CD4-positive, alpha-beta T cell (primary cell): ENCODE measurements at regions not wholly inside any gene's neighbourhood (a gene's known extent, or its start where the extent isn't known, plus 50 kb on each side); places are given as distances from the start of the nearest gene placed in this dataset.

Source experiments
- ATAC-seq: fragments of 200-7000 bp; cut with Tn5 transposase; one replicate; pipeline ENCODE4 v1.10.0; 2022; ENCODE audit warnings: mild to moderate bottlenecking; ENCODE audit not compliant: poor library complexity
- CTCF ChIA-PET: fragments of 350-600 bp; sonication (Branson Sonifier 250); formaldehyde crosslinking; loops from one replicate; lab custom pipeline; 2021; ENCODE audit warnings: antibody characterized with exemption, inconsistent platforms; lab: Charles Lee
- POLR2A ChIA-PET: fragments of 350-600 bp; sonication (Branson Sonifier 250); formaldehyde crosslinking; loops from one replicate; lab custom pipeline; 2021; ENCODE audit warnings: antibody characterized with exemption, inconsistent platforms; lab: Charles Lee
- DNase-seq, 14 experiments: peaks; one replicate each; pipeline ENCODE4 v3.0.0-alpha.2; 2013 to 2020; ENCODE audit warnings: mixed read lengths in 2 of 14
- H3K27ac ChIP-seq, 2 donors: one replicate each; pipeline versions ENCODE4 v1.5.1 to v1.7.0; 2013; ENCODE audit warnings: low read length in 2 of 2, low read depth in 1 of 2, mild to moderate bottlenecking in 1 of 2
- H3K27me3 ChIP-seq, 2 experiments: 1 replicate in 1 of 2; 2 replicates in 1 of 2; pipeline versions ENCODE4 v1.6.1 to v1.7.0; 2013; ENCODE audit warnings: low read length in 2 of 2, control low read depth in 1 of 2, mild to moderate bottlenecking in 1 of 2, moderate library complexity in 1 of 2; ENCODE audit not compliant: insufficient read depth in 2 of 2, control insufficient read depth in 1 of 2
- H3K36me3 ChIP-seq: one replicate; pipeline ENCODE4 v1.6.1; 2013; ENCODE audit warnings: low read length, control low read depth; ENCODE audit not compliant: insufficient read depth
- H3K4me1 ChIP-seq: one replicate; pipeline ENCODE4 v1.6.1; 2013; ENCODE audit warnings: low read length, control low read depth; ENCODE audit not compliant: insufficient read depth
- H3K4me3 ChIP-seq: one replicate; pipeline ENCODE4 v1.5.1; 2013; ENCODE audit warnings: mild to moderate bottlenecking, low read length, moderate library complexity
- H3K9me3 ChIP-seq, 2 experiments: 1 replicate in 1 of 2; 2 replicates in 1 of 2; pipeline versions ENCODE4 v1.6.1 to v1.7.0; 2013; ENCODE audit warnings: low read length in 2 of 2, mild to moderate bottlenecking in 2 of 2, control low read depth in 1 of 2, moderate library complexity in 1 of 2; ENCODE audit not compliant: control insufficient read depth in 1 of 2, insufficient read depth in 1 of 2
- H3K27ac Mint-ChIP-seq: one replicate; pipeline ENCODE4 v1.8.0; 2020; ENCODE audit warnings: mixed read lengths
- H3K27me3 Mint-ChIP-seq: one replicate; pipeline ENCODE4 v1.8.0; 2021; ENCODE audit warnings: mixed read lengths
- H3K36me3 Mint-ChIP-seq: one replicate; pipeline ENCODE4 v1.8.0; 2021; ENCODE audit warnings: low read depth, mixed read lengths
- H3K4me1 Mint-ChIP-seq: one replicate; pipeline ENCODE4 v1.8.0; 2021; ENCODE audit warnings: low read depth, mixed read lengths
- H3K4me3 Mint-ChIP-seq: one replicate; pipeline ENCODE4 v1.8.0; 2020; ENCODE audit warnings: mild to moderate bottlenecking, mixed read lengths
- H3K9me3 Mint-ChIP-seq: one replicate; pipeline ENCODE4 v1.8.0; 2020; ENCODE audit warnings: mixed read lengths
- intact Hi-C, 2 experiments: fragments of 100-400 bp; cut with DNase I in 1 of 2; cut with micrococcal nuclease in 1 of 2; formaldehyde crosslinking; loops; one replicate each; pipeline versions ENCODE4 v1.15.1 to v1.9.0; 2023 to 2025; cut with DNase I, micrococcal nuclease
- TF ChIP-seq, protein P1 (sequence below): fragments of 200-600 bp; IDR thresholded peaks from one replicate; pipeline ENCODE4 v1.8.0; 2022; ENCODE audit warnings: antibody characterized with exemption, mild to moderate bottlenecking

DNA sequence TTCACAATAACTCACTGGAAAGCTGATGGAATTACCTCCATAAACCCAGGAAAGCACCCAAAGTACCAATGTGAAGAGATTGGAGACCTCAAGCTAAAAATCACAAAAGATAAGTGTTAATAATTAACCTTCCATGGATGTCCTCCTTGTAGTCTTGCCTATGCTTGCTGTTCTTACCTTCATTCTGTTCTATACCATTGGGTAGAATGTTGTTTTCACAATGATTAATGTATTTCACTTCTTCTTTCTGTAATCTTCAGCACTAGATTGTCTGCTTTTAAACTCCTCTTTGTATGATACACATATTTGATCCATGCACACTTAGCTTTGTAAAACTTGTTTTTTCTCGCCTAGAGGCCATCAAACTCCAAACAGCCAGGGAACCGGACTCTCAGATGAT lies 570.3 kb downstream of the RAPGEF2 start:
- TF ChIP-seq, protein P1, sequence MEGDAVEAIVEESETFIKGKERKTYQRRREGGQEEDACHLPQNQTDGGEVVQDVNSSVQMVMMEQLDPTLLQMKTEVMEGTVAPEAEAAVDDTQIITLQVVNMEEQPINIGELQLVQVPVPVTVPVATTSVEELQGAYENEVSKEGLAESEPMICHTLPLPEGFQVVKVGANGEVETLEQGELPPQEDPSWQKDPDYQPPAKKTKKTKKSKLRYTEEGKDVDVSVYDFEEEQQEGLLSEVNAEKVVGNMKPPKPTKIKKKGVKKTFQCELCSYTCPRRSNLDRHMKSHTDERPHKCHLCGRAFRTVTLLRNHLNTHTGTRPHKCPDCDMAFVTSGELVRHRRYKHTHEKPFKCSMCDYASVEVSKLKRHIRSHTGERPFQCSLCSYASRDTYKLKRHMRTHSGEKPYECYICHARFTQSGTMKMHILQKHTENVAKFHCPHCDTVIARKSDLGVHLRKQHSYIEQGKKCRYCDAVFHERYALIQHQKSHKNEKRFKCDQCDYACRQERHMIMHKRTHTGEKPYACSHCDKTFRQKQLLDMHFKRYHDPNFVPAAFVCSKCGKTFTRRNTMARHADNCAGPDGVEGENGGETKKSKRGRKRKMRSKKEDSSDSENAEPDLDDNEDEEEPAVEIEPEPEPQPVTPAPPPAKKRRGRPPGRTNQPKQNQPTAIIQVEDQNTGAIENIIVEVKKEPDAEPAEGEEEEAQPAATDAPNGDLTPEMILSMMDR, result no peak
- no peak overlapping the region for H3K4me3 Mint-ChIP-seq
- POLR2A ChIA-PET, result no interaction called here
- no peak for ATAC-seq
- peaks cover 7% of the 10 kb centered on the region for H3K9me3 Mint-ChIP-seq
- no peak overlapping the region for H3K27ac Mint-ChIP-seq
- H3K4me3 ChIP-seq, result no peak overlapping the region
- H3K36me3 ChIP-seq, result no peaks in the 10 kb centered on the region
- H3K9me3 ChIP-seq, result peaks cover 0 to 8% of the 10 kb centered on the region in 2 experiments
- CTCF ChIA-PET, result no interaction called here
- H3K4me1 Mint-ChIP-seq, result no peaks in the 10 kb centered on the region
- DNase-seq, result no peak
- no peaks in the 10 kb centered on the region for H3K27me3 ChIP-seq
- intact Hi-C loops, result no loop called here
- no peaks in the 10 kb centered on the region for H3K36me3 Mint-ChIP-seq
- no peaks in the 10 kb centered on the region for H3K27me3 Mint-ChIP-seq
- H3K27ac ChIP-seq, result no peak overlapping the region
- H3K4me1 ChIP-seq, result no peaks in the 10 kb centered on the region

DNA sequence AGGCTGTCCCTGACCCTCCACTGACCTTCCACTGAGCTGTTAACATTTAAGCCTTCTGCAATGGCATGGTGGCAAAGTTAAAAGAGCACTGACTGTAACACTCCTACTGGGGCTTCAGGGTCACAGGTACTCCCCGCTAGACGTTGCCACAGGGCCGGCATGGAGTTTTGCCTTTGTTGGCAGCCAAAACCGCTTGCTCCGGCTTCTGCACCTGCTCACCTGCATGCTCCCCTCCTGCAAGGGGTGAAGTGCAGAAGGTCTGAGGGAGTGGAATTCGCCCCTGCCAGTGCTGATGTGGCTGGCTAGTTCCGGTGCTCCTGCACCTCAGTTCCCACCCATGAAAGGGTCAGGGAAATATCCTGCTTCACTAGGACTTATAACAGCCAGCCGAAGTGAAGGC lies 571.4 kb downstream of the RAPGEF2 start:
- no peak for DNase-seq
- H3K4me3 Mint-ChIP-seq, result no peak overlapping the region
- TF ChIP-seq, protein P1, result no peak
- H3K27ac Mint-ChIP-seq, result no peak overlapping the region
- CTCF ChIA-PET, result no interaction called here
- POLR2A ChIA-PET, result no interaction called here
- no peaks in the 10 kb centered on the region for H3K27me3 Mint-ChIP-seq
- no peaks in the 10 kb centered on the region for H3K4me1 Mint-ChIP-seq
- no peak for ATAC-seq
- H3K4me1 ChIP-seq, result no peaks in the 10 kb centered on the region
- no peak overlapping the region for H3K27ac ChIP-seq
- intact Hi-C loops, result no loop called here
- H3K4me3 ChIP-seq, result no peak overlapping the region
- H3K9me3 Mint-ChIP-seq, result peaks cover 7% of the 10 kb centered on the region
- peaks cover 0 to 8% of the 10 kb centered on the region in 2 experiments for H3K9me3 ChIP-seq
- no peaks in the 10 kb centered on the region for H3K36me3 Mint-ChIP-seq
- no peaks in the 10 kb centered on the region for H3K36me3 ChIP-seq
- H3K27me3 ChIP-seq, result no peaks in the 10 kb centered on the region

DNA sequence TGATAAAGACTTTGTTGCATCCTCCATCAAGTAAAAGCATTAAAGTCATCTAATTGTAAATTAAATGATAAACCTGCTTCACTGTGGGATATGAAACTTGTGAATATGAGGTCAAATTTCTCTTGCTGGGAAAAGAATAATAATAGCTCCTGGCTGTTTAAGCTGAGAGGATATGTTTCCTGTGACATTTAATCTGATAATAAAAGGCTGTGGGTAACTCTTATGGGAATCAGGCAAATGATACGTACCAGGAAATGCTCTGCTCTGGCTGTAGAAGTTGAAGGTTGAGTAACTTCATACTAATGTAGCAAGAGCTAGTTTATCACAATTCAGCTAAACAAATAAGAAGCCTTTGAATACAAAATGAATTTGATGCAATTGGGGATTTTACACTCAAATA lies 574.6 kb downstream of the RAPGEF2 start:
- CTCF ChIA-PET, result no interaction called here
- DNase-seq (no peak), ATAC-seq (no peak)
- POLR2A ChIA-PET, result no interaction called here
- no peaks in the 10 kb centered on the region for H3K27me3 ChIP-seq
- peaks cover 0 to 8% of the 10 kb centered on the region in 2 experiments for H3K9me3 ChIP-seq
- Mint-ChIP-seq H3K36me3 (no peaks in the 10 kb centered on the region), H3K9me3 (peaks cover 6% of the 10 kb centered on the region), H3K27me3 (no peaks in the 10 kb centered on the region), H3K27ac (no peak overlapping the region), H3K4me3 (no peak overlapping the region), H3K4me1 (no peaks in the 10 kb centered on the region)
- intact Hi-C loops, result no loop called here
- no peak overlapping the region for H3K4me3 ChIP-seq
- no peaks in the 10 kb centered on the region for H3K36me3 ChIP-seq
- H3K4me1 ChIP-seq, result no peaks in the 10 kb centered on the region
- H3K27ac ChIP-seq, result no peak overlapping the region
- TF ChIP-seq, protein P1, result no peak
